GM23338 (cell line): ENCODE measurements at regions not wholly inside any gene's neighbourhood (a gene's known extent, or its start where the extent isn't known, plus 50 kb on each side); places are given as distances from the start of the nearest gene placed in this dataset.

ENCODE experiments used
- CREB1 ChIP-seq: fragments of 250-450 bp; sonication (Bioruptor Pico); IDR thresholded peaks from 2 replicates; pipeline ENCODE4 v1.5.0; 2020; ENCODE audit warnings: low read depth, mild to moderate bottlenecking, moderate library complexity
- CTCF ChIP-seq, 2 experiments: fragments of 200-600 bp in 1 of 2; sonication (generic) in 1 of 2; conservative IDR thresholded peaks; 2 replicates each; pipeline versions ENCODE4 v1.5.1 to v1.6.1; 2016 to 2017; ENCODE audit warnings: antibody characterized with exemption in 2 of 2, low read depth in 2 of 2, mild to moderate bottlenecking in 2 of 2, moderate library complexity in 1 of 2
- EZH2 ChIP-seq: fragments of 200-600 bp; sonication (generic); IDR thresholded peaks from one replicate; pipeline ENCODE4 v1.8.0; 2017; ENCODE audit warnings: antibody characterized with exemption, mild to moderate bottlenecking, low read depth; ENCODE audit not compliant: unreplicated experiment
- EZH2phosphoT487 ChIP-seq: fragments of 200-600 bp; sonication (generic); IDR thresholded peaks from one replicate; pipeline ENCODE4 v1.8.1; 2018; ENCODE audit warnings: antibody characterized with exemption; ENCODE audit not compliant: unreplicated experiment
- JUNB ChIP-seq: IDR thresholded peaks from one replicate; pipeline ENCODE4 v1.6.1; 2016; ENCODE audit warnings: antibody characterized with exemption; ENCODE audit not compliant: unreplicated experiment
- NANOG ChIP-seq: IDR thresholded peaks from 2 replicates; pipeline ENCODE4 v1.6.1; 2016; ENCODE audit warnings: antibody characterized with exemption, borderline replicate concordance
- POLR2AphosphoS5 ChIP-seq: IDR thresholded peaks from 2 replicates; pipeline ENCODE4 v1.6.1; 2016; ENCODE audit warnings: antibody characterized with exemption, low read depth
- REST ChIP-seq: IDR thresholded peaks from one replicate; pipeline ENCODE4 v1.6.1; 2018; ENCODE audit warnings: antibody characterized with exemption; ENCODE audit not compliant: unreplicated experiment
- STAT1 ChIP-seq: IDR thresholded peaks from one replicate; pipeline ENCODE4 v1.6.1; 2016; ENCODE audit warnings: antibody characterized with exemption; ENCODE audit not compliant: unreplicated experiment
- ZNF331 ChIP-seq: fragments of 250-450 bp; sonication (Bioruptor Pico); IDR thresholded peaks from 2 replicates; pipeline ENCODE4 v1.5.0; 2020; ENCODE audit warnings: low read depth, mild to moderate bottlenecking, moderate library complexity
- ZNF462 ChIP-seq: fragments of 250-450 bp; sonication (Bioruptor Pico); IDR thresholded peaks from 2 replicates; pipeline ENCODE4 v1.5.0; 2020; ENCODE audit warnings: mild to moderate bottlenecking, moderate library complexity
- TF ChIP-seq, protein P1 (sequence below): IDR thresholded peaks from 2 replicates; pipeline ENCODE4 v1.6.1; 2016; ENCODE audit warnings: antibody characterized with exemption

GRCh38 chr11:14585438-14585837 lies 58.2 kb upstream of the PDE3B start:
- TF ChIP-seq CTCF (conservative IDR thresholded peaks at IDR 0.05; ENCODE audit: low read depth in 2 of 2) (no peak), REST (no peak), JUNB (no peak), EZH2 (no peak), POLR2AphosphoS5 (no peak), CREB1 (CRISPR knock-in tag) (no peak), NANOG (no peak), EZH2phosphoT487 (no peak), ZNF462 (CRISPR knock-in tag) (no peak), ZNF331 (CRISPR knock-in tag) (no peak), STAT1 (no peak)
- TF ChIP-seq, protein P1, sequence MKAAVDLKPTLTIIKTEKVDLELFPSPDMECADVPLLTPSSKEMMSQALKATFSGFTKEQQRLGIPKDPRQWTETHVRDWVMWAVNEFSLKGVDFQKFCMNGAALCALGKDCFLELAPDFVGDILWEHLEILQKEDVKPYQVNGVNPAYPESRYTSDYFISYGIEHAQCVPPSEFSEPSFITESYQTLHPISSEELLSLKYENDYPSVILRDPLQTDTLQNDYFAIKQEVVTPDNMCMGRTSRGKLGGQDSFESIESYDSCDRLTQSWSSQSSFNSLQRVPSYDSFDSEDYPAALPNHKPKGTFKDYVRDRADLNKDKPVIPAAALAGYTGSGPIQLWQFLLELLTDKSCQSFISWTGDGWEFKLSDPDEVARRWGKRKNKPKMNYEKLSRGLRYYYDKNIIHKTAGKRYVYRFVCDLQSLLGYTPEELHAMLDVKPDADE = no peak
